NAMALWA (cell line): ENCODE measurements at regions not wholly inside any gene's neighbourhood (a gene's known extent, or its start where the extent isn't known, plus 50 kb on each side); places are given as distances from the start of the nearest gene placed in this dataset.

Experiments
- DNase-seq: peaks from one replicate; pipeline ENCODE4 v3.0.0-alpha.2; 2015; ENCODE audit warnings: low spot score

- no peak for DNase-seq
Observed at GRCh38 chr21:29443411-29444010, 144.8 kb downstream of the BACH1 start.

GRCh38 chr21:29448766-29449165 lies 150.0 kb downstream of the BACH1 start:
- DNase-seq, result no peak

GRCh38 chr21:29449306-29449950 lies 150.7 kb downstream of the BACH1 start:
- DNase-seq, result no peak

GRCh38 chr21:29450058-29450457 lies 151.3 kb downstream of the BACH1 start:
- DNase-seq, result no peak

- peak; percentile 46 for DNase-seq
Observed at GRCh38 chr21:29453511-29453910, 154.8 kb downstream of the BACH1 start.

GRCh38 chr21:29454179-29454578 lies 155.5 kb downstream of the BACH1 start:
- DNase-seq, result no peak

- DNase-seq, result no peak
Observed at GRCh38 chr21:29462479-29462878, 163.8 kb downstream of the BACH1 start.

GRCh38 chr21:29465546-29465945 lies 166.8 kb downstream of the BACH1 start:
- no peak for DNase-seq

- no peak for DNase-seq
Observed at GRCh38 chr21:29466532-29466931, 167.8 kb downstream of the BACH1 start.

GRCh38 chr21:29470397-29470796 lies 171.7 kb downstream of the BACH1 start:
- DNase-seq, result no peak

GRCh38 chr21:29473808-29474207 lies 175.1 kb downstream of the BACH1 start:
- no peak for DNase-seq

GRCh38 chr21:29475329-29475728 lies 176.6 kb downstream of the BACH1 start:
- no peak for DNase-seq

GRCh38 chr21:29477347-29477746 lies 178.6 kb downstream of the BACH1 start:
- DNase-seq, result no peak

- no peak for DNase-seq
Observed at GRCh38 chr21:29477941-29478340, 179.2 kb downstream of the BACH1 start.

GRCh38 chr21:29481081-29481480 lies 182.4 kb downstream of the BACH1 start:
- no peak for DNase-seq

- DNase-seq, result no peak
Observed at GRCh38 chr21:29481641-29482040, 182.9 kb downstream of the BACH1 start.

GRCh38 chr21:29486306-29486807 lies 187.6 kb downstream of the BACH1 start:
- DNase-seq, result no peak
